K562 (cell line): ENCODE measurements at regions not wholly inside any gene's neighbourhood (a gene's known extent, or its start where the extent isn't known, plus 50 kb on each side); places are given as distances from the start of the nearest gene placed in this dataset.

Experiments used
- ATAC-seq: fragments of 200-7000 bp; cut with Tn5 transposase; 3 replicates; pipeline ENCODE4 v1.9.1; 2020; ENCODE audit warnings: moderate library complexity
- BruUV-seq: library from RNA; stranded (reverse); fragments of 400-500 nt; replicated peaks from 2 replicates; lab custom pipeline; 2021; lab: Mats Ljungman, UMichigan
- CTCF ChIA-PET: fragments of 300-600 bp; formaldehyde crosslinking; extraction: SDS; loops from one replicate; lab custom pipeline; 2021; ENCODE audit warnings: low intra/inter-chr PET ratio; lab: Yijun Ruan, JAX
- POLR2A ChIA-PET: fragments of 300-600, 350-650 bp; sonication (Branson Sonifier 250); formaldehyde crosslinking; extraction: SDS; loops from one replicate; lab custom pipeline; 2021; ENCODE audit warnings: antibody characterized with exemption, inconsistent platforms; lab: Yijun Ruan, JAX
- DNase-seq, 4 experiments: peaks; one replicate each; pipeline versions ENCODE4 v3.0.0 to v3.0.0-alpha.2; 2011 to 2018; ENCODE audit warnings: low spot score in 3 of 4, mixed read lengths in 3 of 4; ENCODE audit errors: extremely low read depth in 1 of 4
- FAIRE-seq: peaks from 2 replicates; lab custom pipeline; 2011; peaks lifted over from hg19 to GRCh38; lab: Jason Lieb, UNC
- H2AFZ ChIP-seq: 2 replicates; pipeline ENCODE4 v1.6.0; 2011; ENCODE audit warnings: low read depth, low read length, control low read depth, inconsistent platforms
- H3K27ac ChIP-seq: fragments of 200-600 bp; 3 replicates; pipeline ENCODE4 v1.8.0; 2011; ENCODE audit warnings: low read depth, mild to moderate bottlenecking, control low read depth, inconsistent platforms, low read length, moderate library complexity, mixed read lengths; ENCODE audit errors: extremely low read depth
- H3K27me3 ChIP-seq, 2 experiments: fragments of 300-600 bp in 1 of 2; 2 replicates in 1 of 2; 3 replicates in 1 of 2; pipeline versions ENCODE4 v1.6.0 to v1.8.0; 2011; ENCODE audit warnings: inconsistent platforms in 2 of 2, low read length in 2 of 2, mild to moderate bottlenecking in 1 of 2, mixed read lengths in 1 of 2, moderate library complexity in 1 of 2; ENCODE audit not compliant: control insufficient read depth in 2 of 2, insufficient read depth in 2 of 2
- H3K36me3 ChIP-seq: fragments of 300-600 bp; 3 replicates; pipeline ENCODE4 v1.8.0; 2011; ENCODE audit warnings: mild to moderate bottlenecking, low read length, inconsistent platforms; ENCODE audit not compliant: control insufficient read depth, insufficient read depth
- H3K4me1 ChIP-seq, 2 experiments: fragments of 200-600 bp in 1 of 2; replicated peaks in 1 of 2; 2 replicates in 1 of 2; 3 replicates in 1 of 2; pipeline versions ENCODE4 v1.5.1 to v1.8.0; 2011; ENCODE audit warnings: inconsistent platforms in 2 of 2, low read length in 2 of 2, mild to moderate bottlenecking in 1 of 2, mixed read lengths in 1 of 2, moderate library complexity in 1 of 2; ENCODE audit not compliant: control insufficient read depth in 2 of 2, insufficient read depth in 2 of 2
- H3K4me2 ChIP-seq: 2 replicates; pipeline ENCODE4 v1.6.1; 2011; ENCODE audit warnings: low read length, control low read depth, inconsistent platforms, mixed read lengths; ENCODE audit not compliant: insufficient read depth
- H3K4me3 ChIP-seq: fragments of 200-600 bp; sonication (generic), shearing (Covaris generic); 2 replicates; pipeline ENCODE4 v1.5.1; 2016; ENCODE audit warnings: control low read depth, inconsistent platforms
- H3K79me2 ChIP-seq: fragments of 200-600 bp; 3 replicates; pipeline ENCODE4 v1.8.0; 2011; ENCODE audit warnings: low read length, inconsistent platforms; ENCODE audit not compliant: control insufficient read depth, insufficient read depth
- H3K9ac ChIP-seq, 2 experiments: 2 replicates each; pipeline versions ENCODE4 v1.6.0 to v1.6.1; 2011; ENCODE audit warnings: low read depth in 2 of 2, low read length in 2 of 2, control low read depth in 1 of 2, inconsistent platforms in 1 of 2, mild to moderate bottlenecking in 1 of 2, mixed read lengths in 1 of 2; ENCODE audit not compliant: insufficient read depth in 1 of 2
- H3K9me1 ChIP-seq: one replicate; pipeline ENCODE4 v1.6.0; 2011; ENCODE audit warnings: inconsistent platforms, mild to moderate bottlenecking, low read length, moderate library complexity; ENCODE audit not compliant: control insufficient read depth, insufficient read depth
- H3K9me3 ChIP-seq: replicated peaks from 2 replicates; pipeline ENCODE4 v1.5.1; 2011; ENCODE audit warnings: low read depth, low read length, inconsistent platforms; ENCODE audit not compliant: control insufficient read depth, insufficient read depth
- H4K20me1 ChIP-seq: replicated peaks from 2 replicates; pipeline ENCODE4 v1.6.1; 2011; ENCODE audit warnings: low read length, inconsistent platforms, mixed read lengths; ENCODE audit not compliant: control insufficient read depth, insufficient read depth
- CCNT2 ChIP-seq: IDR thresholded peaks from 2 replicates; pipeline ENCODE4 v1.6.1; 2011; ENCODE audit warnings: borderline replicate concordance, low read depth, mild to moderate bottlenecking, moderate library complexity, mixed read lengths, low read length; ENCODE audit not compliant: insufficient read length; ENCODE audit errors: extremely low read depth
- DDX20 ChIP-seq: fragments of 450-650 bp; IDR thresholded peaks from 2 replicates; pipeline ENCODE4 v1.6.1; 2016; ENCODE audit warnings: missing genetic modification characterization, low read depth, mild to moderate bottlenecking, missing compliant biosample characterization, moderate library complexity
- ELF2 ChIP-seq: fragments of 250-450 bp; sonication (Bioruptor Pico); IDR thresholded peaks from 2 replicates; pipeline ENCODE4 v1.5.0; 2021; ENCODE audit warnings: mild to moderate bottlenecking
- EWSR1 ChIP-seq: fragments of 450-650 bp; IDR thresholded peaks from 2 replicates; pipeline ENCODE4 v1.6.1; 2018; ENCODE audit warnings: borderline replicate concordance, mild to moderate bottlenecking, low read depth, moderate library complexity; ENCODE audit not compliant: partially characterized antibody
- HIVEP1 ChIP-seq: fragments of 250-450 bp; sonication (Bioruptor Pico); IDR thresholded peaks from 2 replicates; pipeline ENCODE4 v1.4.0; 2020; ENCODE audit warnings: mild to moderate bottlenecking
- MIER1 ChIP-seq: fragments of 450-650 bp; IDR thresholded peaks from 2 replicates; pipeline ENCODE4 v1.6.1; 2016; ENCODE audit warnings: antibody characterized with exemption, mild to moderate bottlenecking, low read depth
- NCOA6 ChIP-seq: fragments of 450-650 bp; IDR thresholded peaks from 2 replicates; pipeline ENCODE4 v1.6.1; 2017; ENCODE audit warnings: mild to moderate bottlenecking
- ZBTB7A ChIP-seq: IDR thresholded peaks from 2 replicates; pipeline ENCODE4 v1.6.1; 2011; ENCODE audit warnings: low read depth, mild to moderate bottlenecking, low read length, moderate library complexity, borderline replicate concordance; ENCODE audit not compliant: control insufficient read depth
- ZC3H11A ChIP-seq: IDR thresholded peaks from 2 replicates; pipeline ENCODE4 v1.6.1; 2012; ENCODE audit warnings: low read depth, low read length, improper control_type of control experiment
- ZNF609 ChIP-seq: sonication (generic); formaldehyde crosslinking; IDR thresholded peaks from 2 replicates; pipeline ENCODE4 v1.8.1; 2023; ENCODE audit warnings: missing genetic modification reagents, mild to moderate bottlenecking, borderline replicate concordance
- WGBS: fragments of 100-300 bp; shearing (Covaris generic); methylation state at CpG from one replicate; pipeline ENCODE4 v1.1.6; 2016; ENCODE audit warnings: low coverage, mixed read lengths; ENCODE audit not compliant: insufficient coverage; ENCODE audit errors: missing lambda C conversion rate; 5-methylcytosine and 5-hydroxymethylcytosine counted together
- in situ Hi-C: fragments of 300-500 bp; cut with MboI; formaldehyde crosslinking; loops from 4 replicates; pipeline ENCODE4 v1.15.0; 2018; ENCODE audit warnings: inconsistent platforms, mixed read lengths
- intact Hi-C: fragments of 100-400 bp; cut with micrococcal nuclease; formaldehyde crosslinking; loops from 2 replicates; pipeline ENCODE4 v1.14.2; 2022
- TF ChIP-seq, protein P1 (sequence below): sonication (generic); formaldehyde crosslinking; IDR thresholded peaks from 2 replicates; pipeline ENCODE4 v1.8.1; 2023; ENCODE audit warnings: mild to moderate bottlenecking, missing genetic modification reagents, moderate library complexity
- TF ChIP-seq, protein P2 (sequence below): fragments of 200-800 bp; sonication (Bioruptor generic); IDR thresholded peaks from 2 replicates; pipeline ENCODE4 v1.6.1; 2017; ENCODE audit warnings: missing genetic modification characterization, missing compliant biosample characterization

DNA sequence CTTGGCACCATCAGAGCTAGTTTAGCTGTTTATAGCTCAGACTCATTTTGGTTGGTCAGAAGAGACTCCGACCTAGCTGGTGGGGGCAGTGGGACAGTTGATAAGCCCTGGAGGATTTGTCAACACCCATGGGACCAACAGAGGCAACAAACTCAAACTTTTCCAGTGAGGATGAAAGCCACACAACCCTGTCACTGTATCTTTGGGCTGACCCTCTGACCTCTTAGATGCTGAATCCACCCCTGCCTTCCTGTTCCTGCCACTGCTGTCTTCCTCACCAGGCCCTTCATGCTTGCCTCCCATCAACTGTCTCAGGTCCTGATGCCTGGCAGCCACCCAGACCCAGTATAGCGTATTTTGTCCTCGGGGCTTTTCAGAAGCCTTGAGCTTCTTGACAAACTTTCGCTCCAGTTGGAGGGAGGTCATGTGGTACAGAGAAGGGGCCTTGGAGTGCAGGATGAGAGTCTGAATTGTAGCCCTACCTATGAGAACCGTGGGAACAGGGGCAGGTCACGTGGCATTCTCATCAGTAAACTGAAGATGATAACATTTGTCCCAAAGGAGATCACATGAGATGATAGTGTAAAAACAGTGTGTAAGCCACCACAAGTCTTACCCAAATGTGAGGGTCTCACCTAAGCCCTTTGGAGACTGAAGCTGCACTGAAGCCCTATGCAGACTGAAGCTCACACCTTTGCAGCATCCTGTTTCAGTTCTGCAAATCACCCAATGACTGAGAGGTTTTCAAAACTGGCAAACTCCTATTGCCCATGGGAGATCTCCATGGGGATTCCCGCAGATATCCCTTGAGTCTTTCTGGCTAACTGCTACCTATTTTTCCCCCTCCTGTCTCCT is 72.0 kb upstream of the F13A1 start (continued):
- TF ChIP-seq, protein P1, sequence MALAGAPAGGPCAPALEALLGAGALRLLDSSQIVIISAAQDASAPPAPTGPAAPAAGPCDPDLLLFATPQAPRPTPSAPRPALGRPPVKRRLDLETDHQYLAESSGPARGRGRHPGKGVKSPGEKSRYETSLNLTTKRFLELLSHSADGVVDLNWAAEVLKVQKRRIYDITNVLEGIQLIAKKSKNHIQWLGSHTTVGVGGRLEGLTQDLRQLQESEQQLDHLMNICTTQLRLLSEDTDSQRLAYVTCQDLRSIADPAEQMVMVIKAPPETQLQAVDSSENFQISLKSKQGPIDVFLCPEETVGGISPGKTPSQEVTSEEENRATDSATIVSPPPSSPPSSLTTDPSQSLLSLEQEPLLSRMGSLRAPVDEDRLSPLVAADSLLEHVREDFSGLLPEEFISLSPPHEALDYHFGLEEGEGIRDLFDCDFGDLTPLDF (CRISPR knock-in tag): no peak
- TF ChIP-seq, protein P2, sequence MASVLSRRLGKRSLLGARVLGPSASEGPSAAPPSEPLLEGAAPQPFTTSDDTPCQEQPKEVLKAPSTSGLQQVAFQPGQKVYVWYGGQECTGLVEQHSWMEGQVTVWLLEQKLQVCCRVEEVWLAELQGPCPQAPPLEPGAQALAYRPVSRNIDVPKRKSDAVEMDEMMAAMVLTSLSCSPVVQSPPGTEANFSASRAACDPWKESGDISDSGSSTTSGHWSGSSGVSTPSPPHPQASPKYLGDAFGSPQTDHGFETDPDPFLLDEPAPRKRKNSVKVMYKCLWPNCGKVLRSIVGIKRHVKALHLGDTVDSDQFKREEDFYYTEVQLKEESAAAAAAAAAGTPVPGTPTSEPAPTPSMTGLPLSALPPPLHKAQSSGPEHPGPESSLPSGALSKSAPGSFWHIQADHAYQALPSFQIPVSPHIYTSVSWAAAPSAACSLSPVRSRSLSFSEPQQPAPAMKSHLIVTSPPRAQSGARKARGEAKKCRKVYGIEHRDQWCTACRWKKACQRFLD (CRISPR knock-in tag): no peak
- TF ChIP-seq, all 486 proteins: peak for 0

DNA sequence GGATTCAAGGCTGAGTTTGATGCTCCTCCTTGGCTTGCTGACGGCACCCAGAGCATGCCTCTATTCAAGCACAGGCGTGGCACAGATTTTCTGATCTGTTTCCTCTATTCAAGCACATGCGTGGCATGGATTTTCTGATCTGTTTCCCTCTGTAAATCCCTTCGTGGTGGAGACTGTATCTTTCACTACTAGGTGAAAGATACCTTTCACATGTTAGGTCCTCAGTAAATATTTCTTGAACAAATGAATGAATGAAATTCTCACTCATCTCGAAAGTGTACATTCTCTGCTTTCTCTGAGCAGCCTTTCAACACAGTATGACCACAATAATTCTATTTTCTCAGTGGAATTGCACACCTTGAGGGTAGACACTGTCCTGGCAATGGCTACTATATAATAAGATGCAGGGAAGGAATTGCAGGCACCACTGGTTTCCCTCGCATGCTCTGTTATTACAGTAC is 72.6 kb upstream of the F13A1 start:
- H3K9ac ChIP-seq: no peak overlapping the region
- no peaks in the 10 kb centered on the region for H3K4me1 ChIP-seq
- BruUV-seq: no TSS peak
- H3K9me3 ChIP-seq: no peaks in the 10 kb centered on the region
- H3K27me3 ChIP-seq: no peaks in the 10 kb centered on the region
- H3K79me2 ChIP-seq: no peaks in the 10 kb centered on the region
- in situ Hi-C loops (no loop called here), intact Hi-C loops (no loop called here)
- ChIA-PET POLR2A (no interaction called here), CTCF (no interaction called here)
- WGBS: 0% methylated on average over 6 of the region's 6 CpGs
- H2AFZ ChIP-seq: no peak overlapping the region
- H3K9me1 ChIP-seq: no peaks in the 10 kb centered on the region
- H4K20me1 ChIP-seq: no peaks in the 10 kb centered on the region
- ATAC-seq (no peak), FAIRE-seq (no peak), DNase-seq (no peak)
- no peak overlapping the region for H3K4me2 ChIP-seq
- no peak overlapping the region for H3K27ac ChIP-seq
- H3K4me3 ChIP-seq: no peak overlapping the region
- no peaks in the 10 kb centered on the region for H3K36me3 ChIP-seq
- TF ChIP-seq ZC3H11A: no peak
- no peak for TF ChIP-seq HIVEP1 (CRISPR knock-in tag)
- TF ChIP-seq ELF2 (CRISPR knock-in tag): no peak
- TF ChIP-seq MIER1: no peak
- TF ChIP-seq CCNT2: no peak
- no peak for TF ChIP-seq ZNF609 (CRISPR knock-in tag)
- no peak for TF ChIP-seq EWSR1
- TF ChIP-seq ZBTB7A: no peak
- TF ChIP-seq NCOA6: no peak
- TF ChIP-seq DDX20: no peak
